HCEC 1CT (cell line): ENCODE measurements at regions not wholly inside any gene's neighbourhood (a gene's known extent, or its start where the extent isn't known, plus 50 kb on each side); places are given as distances from the start of the nearest gene placed in this dataset.
"Not testable (repeated sequence)": the region's sequence is repeated elsewhere in the genome, so short reads cannot be mapped to it uniquely, and the experiment has no call there.

Source experiments
- DNase-seq: peaks from one replicate; pipeline ENCODE4 v3.0.0-alpha.2; 2017

DNA sequence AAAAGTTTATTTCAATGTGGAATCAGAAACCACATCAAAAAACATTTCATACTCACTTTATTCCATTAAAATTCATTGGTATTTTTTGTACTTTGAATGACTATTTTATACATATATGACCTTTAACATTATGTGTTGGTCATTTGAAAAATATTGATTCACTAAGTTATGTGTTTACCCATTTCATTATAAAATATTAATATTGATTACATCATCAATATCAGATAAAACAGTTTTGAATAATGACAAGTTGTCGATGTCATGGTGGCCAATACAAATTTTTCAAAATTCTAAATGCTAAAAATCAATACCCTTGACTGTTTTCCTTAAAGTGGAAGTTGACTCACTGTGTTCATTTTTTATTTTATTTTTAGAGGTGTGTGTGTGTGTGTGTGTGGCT lies 239.7 kb upstream of the ROBO1 start:
- DNase-seq = no peak

DNA sequence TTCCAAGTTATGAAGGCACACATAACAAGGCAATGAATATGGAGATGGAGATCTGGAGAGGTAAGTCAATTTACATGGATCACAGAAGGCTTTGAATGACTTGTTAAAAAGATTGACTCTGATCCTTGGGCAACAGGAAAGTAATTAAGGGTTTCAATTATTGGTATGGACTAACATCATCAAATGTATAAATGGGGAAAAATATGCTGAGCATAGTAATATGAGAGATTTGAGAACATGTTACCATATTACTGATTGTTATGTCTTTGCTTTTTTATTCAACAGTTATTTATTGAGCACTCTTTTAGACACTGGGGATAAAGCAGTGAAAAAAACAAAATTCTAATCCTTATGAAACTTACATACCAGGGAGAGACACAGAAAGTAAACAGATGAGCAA lies 238.5 kb upstream of the ROBO1 start:
- no peak for DNase-seq

DNA sequence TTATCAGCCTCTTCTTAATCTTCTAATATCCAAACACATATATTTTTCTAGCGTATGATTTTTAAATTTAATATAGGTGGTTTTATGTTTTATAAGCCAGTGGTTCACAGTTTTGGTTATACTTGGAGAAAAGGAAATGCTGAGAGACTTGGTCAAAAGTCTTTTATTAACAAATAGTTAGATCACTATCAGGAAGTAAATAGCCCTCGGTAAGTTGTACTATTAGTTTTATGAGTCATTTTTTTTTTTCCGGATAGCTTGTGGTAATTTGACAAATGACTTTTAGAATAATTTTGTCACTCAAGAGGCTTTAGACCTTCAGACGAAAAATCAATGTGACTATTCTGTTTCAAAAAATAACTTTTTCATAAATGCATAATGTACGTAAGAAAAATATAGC lies 232.2 kb upstream of the ROBO1 start:
- DNase-seq = no peak

DNA sequence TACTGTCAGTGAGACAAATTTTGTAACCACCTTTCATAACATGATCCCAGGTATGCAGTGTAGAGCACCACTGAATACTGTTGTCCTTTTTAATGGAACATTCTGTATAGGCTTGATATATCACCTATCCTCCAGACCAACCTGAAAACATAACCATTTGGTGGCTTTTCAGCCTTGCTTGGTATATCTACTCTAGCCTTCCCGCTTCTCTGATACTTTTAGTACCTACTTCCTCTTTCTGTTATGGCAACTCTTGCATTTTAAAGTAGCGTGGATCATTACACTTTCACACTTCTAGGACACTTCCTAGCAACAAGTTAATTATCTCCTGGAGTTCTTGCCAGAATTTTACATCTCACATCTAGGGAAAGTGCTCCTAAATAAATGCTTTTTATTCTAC lies 226.6 kb upstream of the ROBO1 start:
- DNase-seq = no peak

DNA sequence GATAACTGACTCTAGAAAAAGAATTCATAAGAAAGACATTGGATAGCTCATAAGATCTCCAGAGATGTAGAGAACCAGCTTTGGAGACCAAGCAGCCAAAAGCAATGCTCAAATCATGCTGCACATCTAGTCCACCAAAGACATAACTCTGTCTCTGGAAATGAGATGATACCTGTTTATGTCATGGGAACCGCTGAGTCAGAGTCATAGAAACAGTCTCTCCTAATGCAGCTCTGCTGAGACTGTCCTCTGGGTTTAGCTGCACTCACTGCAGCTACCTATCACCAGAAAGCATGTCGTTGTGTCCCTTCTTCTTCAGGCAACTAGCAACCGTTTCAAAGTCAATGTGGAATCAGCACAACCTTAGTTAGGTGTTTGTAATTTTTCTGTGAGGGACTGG lies 218.5 kb upstream of the ROBO1 start:
- no peak for DNase-seq

DNA sequence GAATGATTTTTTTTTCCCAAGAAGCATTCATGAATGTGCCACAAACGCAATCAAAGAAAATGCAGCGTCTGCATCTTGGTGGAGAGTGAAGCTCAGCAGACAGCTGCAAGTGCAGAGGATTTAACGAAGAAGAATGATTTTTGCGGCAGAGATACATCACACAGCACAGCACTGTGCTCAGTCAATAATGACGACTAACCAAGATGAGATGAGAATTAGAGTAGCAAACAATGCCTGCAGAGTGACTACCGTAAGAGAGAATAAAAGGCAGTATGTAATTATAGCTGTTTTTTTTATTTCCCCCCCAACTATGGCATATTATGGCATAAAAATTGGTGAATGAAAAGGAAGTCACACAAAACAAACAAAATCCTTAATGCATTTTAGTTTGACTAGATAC lies 218.0 kb upstream of the ROBO1 start:
- no peak for DNase-seq

GRCh38 chr3:79983118-79983517 lies 215.3 kb upstream of the ROBO1 start:
- no peak for DNase-seq

GRCh38 chr3:79979990-79980389 lies 212.2 kb upstream of the ROBO1 start:
- no peak for DNase-seq

DNA sequence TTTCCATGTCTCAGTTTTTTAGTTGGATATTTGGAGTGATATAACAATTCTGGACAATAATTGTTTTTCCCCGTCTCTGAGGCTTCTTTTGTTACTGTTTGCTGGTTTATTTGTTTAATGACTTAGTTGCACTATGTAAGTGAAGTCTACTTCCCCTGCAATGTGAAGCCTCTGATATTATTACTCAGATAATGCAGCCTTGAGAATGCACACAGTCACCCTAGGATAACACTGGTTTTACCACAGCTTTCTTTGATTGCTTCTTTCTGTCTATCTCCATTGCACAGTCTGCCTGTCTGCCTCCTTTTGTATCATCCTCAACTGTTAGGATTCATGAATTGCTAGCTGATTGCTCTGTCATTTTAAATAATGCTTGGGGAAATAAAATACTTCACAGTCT lies 208.7 kb upstream of the ROBO1 start:
- no peak for DNase-seq

- DNase-seq = no peak
Observed at GRCh38 chr3:79973917-79974595, 206.3 kb upstream of the ROBO1 start.

- DNase-seq = no peak
Observed at GRCh38 chr3:79973482-79973881, 205.7 kb upstream of the ROBO1 start.

GRCh38 chr3:79968418-79968817 lies 200.6 kb upstream of the ROBO1 start:
- no peak for DNase-seq

DNA sequence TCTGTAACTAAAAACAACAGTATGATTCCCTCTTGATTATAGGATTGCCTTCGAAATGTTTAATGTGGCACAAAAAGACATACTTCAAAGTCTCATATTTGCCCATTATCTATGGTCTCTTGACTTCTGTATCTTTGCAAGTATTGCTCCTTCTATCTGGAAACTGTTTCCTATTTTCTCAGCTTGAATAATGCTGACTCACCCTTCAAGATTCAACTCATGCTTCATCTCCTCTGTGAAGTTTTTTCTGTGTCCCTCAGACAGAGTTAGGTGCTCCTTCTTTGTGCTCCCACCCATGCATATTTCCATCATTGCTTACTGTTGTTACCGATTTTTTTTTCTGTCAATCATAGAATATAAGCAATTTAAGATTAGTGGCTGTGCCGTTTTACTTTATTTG lies 192.8 kb upstream of the ROBO1 start:
- DNase-seq = no peak

DNA sequence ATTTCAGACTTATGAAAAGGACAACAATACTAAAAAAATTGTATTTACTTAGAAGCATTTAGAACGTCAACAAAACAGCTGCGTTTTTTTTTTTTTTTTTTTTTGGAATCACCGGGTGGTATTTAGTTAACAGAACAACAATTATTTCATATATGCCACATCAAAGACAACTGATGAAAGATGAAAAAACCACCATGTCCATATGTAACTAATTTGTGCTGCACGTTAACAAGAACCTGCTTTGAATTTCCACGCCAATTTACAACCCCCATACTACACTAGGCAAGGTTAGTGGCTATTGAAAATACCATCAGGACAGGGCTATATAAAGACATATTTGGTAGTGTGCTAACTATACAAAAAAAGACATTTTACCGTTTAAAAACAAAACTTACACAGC lies 189.3 kb upstream of the ROBO1 start:
- DNase-seq = no peak

DNA sequence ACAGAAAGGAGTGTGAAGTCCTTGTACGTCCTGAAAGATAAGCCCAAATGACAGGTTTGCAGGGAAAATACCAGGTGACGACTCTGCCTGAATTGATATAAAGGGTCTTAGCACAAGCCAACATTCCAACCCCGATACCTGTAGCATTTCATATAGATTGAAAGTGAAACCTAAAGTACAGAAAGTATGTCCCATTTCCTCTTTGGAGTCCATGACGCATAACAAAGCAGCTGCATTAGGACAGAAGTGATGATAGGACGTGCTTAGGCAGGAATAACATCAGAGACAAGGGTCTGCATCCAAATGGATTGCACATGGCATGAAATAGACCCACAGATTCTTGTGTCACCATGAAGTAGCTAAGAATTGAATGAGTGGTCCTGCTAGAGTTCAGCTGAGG lies 187.0 kb upstream of the ROBO1 start:
- no peak for DNase-seq

DNA sequence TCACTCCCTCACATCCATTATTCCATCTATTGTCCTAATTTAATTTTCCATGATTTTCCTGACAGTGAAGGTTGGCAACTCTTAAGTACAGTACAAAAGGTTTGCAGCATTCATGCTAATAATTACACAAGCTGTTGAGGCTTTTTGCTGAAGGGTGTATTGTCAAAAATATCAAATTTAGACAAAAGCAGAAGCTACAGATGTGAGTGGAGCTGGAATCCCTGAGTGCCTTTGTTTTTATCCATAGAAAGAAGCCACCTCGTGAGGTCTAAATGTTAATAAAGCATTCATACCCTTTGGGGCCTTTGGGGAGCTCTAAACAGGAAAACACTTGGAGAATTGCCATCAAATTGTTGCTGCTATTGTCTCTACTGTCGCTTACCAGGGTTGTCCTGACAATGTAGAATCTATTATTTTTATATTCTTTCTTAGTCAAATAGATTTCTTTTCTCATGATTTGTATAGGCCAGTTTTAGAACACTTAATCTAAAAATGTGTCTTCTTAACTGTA lies 185.8 kb upstream of the ROBO1 start:
- DNase-seq = no peak

DNA sequence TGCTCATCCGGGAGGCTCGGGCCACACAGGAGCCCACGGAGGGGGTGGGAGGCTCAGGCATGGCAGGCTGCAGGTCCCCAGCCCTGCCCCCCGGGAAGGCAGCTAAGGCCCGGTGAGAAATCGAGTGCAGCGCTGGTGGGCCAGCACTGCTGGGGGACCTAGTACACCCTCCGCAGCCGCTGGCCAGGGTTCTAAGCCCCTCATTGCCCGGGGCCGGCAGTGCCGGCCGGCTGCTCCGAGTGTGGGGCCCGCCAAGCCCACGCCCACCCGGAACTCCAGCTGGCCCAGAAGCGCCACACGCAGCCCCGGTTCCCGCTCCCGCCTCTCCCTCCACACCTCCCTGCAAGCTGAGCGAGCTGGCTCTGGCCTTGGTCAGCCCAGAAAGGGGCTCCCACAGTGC lies 183.6 kb upstream of the ROBO1 start:
- DNase-seq = not testable (repeated sequence)

DNA sequence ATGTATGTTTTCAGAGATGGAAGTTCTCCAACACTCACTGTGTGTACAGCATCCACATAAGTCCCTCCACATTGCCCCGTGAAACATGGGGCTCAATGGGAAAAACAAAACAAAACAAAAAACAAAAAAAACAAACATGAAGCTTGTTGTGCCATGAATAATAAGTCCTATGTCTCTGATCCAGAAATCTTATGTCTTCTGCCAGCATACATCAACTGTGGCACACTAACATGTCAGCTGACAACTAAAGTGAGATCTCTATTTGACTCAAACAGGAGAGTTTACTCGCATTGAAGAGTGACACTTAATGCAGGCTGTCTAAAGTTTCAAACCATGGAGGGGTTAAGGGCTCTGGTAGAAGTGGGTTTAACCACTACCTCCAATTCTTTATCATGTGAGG lies 180.2 kb upstream of the ROBO1 start:
- DNase-seq = no peak

GRCh38 chr3:79947469-79947868 lies 179.7 kb upstream of the ROBO1 start:
- no peak for DNase-seq

- no peak for DNase-seq
Observed at GRCh38 chr3:79937567-79937966, 169.8 kb upstream of the ROBO1 start.

DNA sequence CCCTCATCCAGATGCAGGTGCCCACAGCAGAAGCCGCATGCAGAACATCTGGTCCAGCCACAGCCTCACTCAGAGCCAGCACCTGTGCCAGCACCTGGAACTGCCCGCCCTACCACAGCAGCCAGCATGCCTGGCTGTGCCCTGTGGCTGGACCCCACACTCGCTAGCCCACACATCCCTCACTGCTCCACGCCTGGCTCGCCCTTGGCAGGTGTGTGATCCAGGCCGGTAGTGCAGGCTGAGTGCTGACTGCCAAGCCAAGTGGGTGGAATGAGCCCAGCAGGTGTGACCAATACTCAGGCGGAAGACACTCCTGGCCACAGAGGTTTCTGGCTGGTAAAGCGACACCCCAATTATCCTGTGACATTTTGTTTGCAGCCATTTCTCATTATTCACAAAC lies 162.4 kb upstream of the ROBO1 start:
- no peak for DNase-seq

GRCh38 chr3:79928687-79929408 lies 161.1 kb upstream of the ROBO1 start:
- DNase-seq = no peak

DNA sequence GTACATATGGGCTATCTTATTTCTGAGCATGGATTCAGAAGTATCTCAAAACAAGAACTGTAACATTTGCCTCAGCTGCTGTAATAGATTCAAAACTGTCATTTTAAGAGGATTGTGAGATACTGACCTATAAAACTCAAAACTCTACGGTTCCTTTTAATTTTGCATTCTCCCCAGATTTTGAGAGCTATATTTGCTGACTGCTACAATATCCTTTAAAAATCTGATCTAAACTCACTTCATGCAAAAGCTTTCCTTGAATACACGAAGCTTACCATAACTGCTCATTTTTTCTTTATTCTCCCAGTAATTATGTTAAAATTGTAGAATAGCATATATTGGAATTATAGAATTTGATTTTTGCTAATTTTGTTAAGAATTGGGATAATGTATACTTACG lies 158.7 kb upstream of the ROBO1 start:
- DNase-seq = no peak

DNA sequence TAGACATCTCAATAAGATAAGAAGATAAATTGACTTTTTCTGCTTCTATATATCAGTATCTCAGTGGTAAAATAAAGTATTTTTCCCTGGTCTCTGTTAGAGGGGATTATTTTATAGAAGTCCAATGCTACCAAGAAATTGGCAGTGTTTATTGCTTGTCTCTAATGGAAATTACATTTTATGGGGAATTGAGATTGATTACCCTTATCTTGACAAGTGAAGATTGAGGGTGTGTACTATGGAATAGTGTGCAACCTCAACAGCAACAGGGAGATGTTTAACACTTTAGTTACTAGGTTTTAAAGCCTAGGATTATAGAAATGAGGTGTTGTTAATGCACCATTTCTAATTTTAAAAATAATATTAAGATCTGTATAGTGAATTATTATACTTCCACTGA lies 154.8 kb upstream of the ROBO1 start:
- DNase-seq = no peak

DNA sequence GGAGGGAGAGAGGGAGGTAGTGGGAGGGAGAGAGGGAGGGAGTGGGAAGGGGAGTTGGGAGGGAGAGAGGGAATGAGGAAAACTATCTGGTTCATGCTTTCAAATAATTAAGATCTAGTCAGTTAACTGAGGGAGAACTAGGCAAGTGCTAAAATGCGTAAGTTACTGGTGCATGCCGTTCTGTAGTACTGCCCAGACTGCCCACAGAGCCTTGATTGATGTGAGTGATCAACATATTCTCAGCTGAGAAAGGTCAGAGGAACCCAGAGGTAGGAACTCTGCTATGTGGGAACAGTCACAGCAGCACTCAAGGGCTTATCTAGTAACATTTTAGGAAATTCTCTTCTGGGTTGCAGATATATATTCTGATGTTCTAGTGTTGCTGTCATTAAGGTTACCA lies 149.8 kb upstream of the ROBO1 start:
- no peak for DNase-seq
